PC-3 (cell line): ENCODE measurements at regions not wholly inside any gene's neighbourhood (a gene's known extent, or its start where the extent isn't known, plus 50 kb on each side); places are given as distances from the start of the nearest gene placed in this dataset.

Source experiments
- CTCF ChIP-seq: fragments of 300-600 bp; sonication (generic); conservative IDR thresholded peaks from 2 replicates; pipeline ENCODE4 v1.5.1; 2017; ENCODE audit warnings: antibody characterized with exemption, low read depth, mild to moderate bottlenecking, low read length
- EZH2 ChIP-seq: fragments of 300-600 bp; sonication (generic); IDR thresholded peaks from one replicate; pipeline ENCODE4 v1.6.1; 2017; ENCODE audit warnings: antibody characterized with exemption, mild to moderate bottlenecking, low read length; ENCODE audit not compliant: unreplicated experiment

- TF ChIP-seq CTCF (no peak), EZH2 (no peak)
Observed at GRCh38 chr7:43021431-43021830, 89.3 kb downstream of the MRPL32 start.
